Naive B cell (primary cell): ENCODE measurements at regions not wholly inside any gene's neighbourhood (a gene's known extent, or its start where the extent isn't known, plus 50 kb on each side); places are given as distances from the start of the nearest gene placed in this dataset.
"Not testable (repeated sequence)": the region's sequence is repeated elsewhere in the genome, so short reads cannot be mapped to it uniquely, and the experiment has no call there.

Experiments used
- ATAC-seq, 2 donors: fragments of 150-1000 bp; cut with Tn5 transposase; 2 replicates each; pipeline ENCODE4 v1.10.0; 2021; ENCODE audit warnings: low read depth in 2 of 2, mild to moderate bottlenecking in 2 of 2, moderate library complexity in 2 of 2
- DNase-seq: peaks from one replicate; pipeline ENCODE4 v3.0.0; 2022
- H3K27ac Mint-ChIP-seq, 6 donors: one replicate each; pipeline ENCODE4 v1.8.0; 2020 to 2022; ENCODE audit warnings: mild to moderate bottlenecking in 6 of 6, mixed read lengths in 6 of 6, moderate library complexity in 5 of 6, inconsistent platforms in 2 of 6
- H3K27me3 Mint-ChIP-seq, 3 donors: one replicate each; pipeline ENCODE4 v1.8.0; 2021 to 2022; ENCODE audit warnings: mixed read lengths in 3 of 3, mild to moderate bottlenecking in 1 of 3
- H3K36me3 Mint-ChIP-seq, 2 donors: one replicate each; pipeline ENCODE4 v1.8.0; 2020 to 2022; ENCODE audit warnings: mixed read lengths in 2 of 2, inconsistent platforms in 1 of 2, mild to moderate bottlenecking in 1 of 2
- H3K4me1 Mint-ChIP-seq, 3 donors: one replicate each; pipeline ENCODE4 v1.8.0; 2020 to 2022; ENCODE audit warnings: mixed read lengths in 3 of 3, inconsistent platforms in 1 of 3, mild to moderate bottlenecking in 1 of 3, moderate library complexity in 1 of 3
- H3K4me3 Mint-ChIP-seq, 8 donors: one replicate each; pipeline ENCODE4 v1.8.0; 2020 to 2022; ENCODE audit warnings: mild to moderate bottlenecking in 8 of 8, mixed read lengths in 8 of 8, moderate library complexity in 8 of 8, inconsistent platforms in 2 of 8
- H3K9me3 Mint-ChIP-seq, 7 donors: one replicate each; pipeline ENCODE4 v1.8.0; 2020 to 2022; ENCODE audit warnings: mixed read lengths in 7 of 7, mild to moderate bottlenecking in 5 of 7, inconsistent platforms in 2 of 7, moderate library complexity in 1 of 7

- Mint-ChIP-seq H3K36me3 (no peaks in the 10 kb centered on the region), H3K4me3 (no peak overlapping the region), H3K4me1 (peaks cover 0 to 4% (median 2%) of the 10 kb centered on the region in 3 donors), H3K27me3 (peaks cover 0 to 28% (median 0%) of the 10 kb centered on the region in 3 donors), H3K9me3 (no peaks in the 10 kb centered on the region), H3K27ac (no peak overlapping the region)
- ATAC-seq (no peak), DNase-seq (no peak)
These were observed 82.8 kb downstream of the IGLL1 start for GRCh38 chr22:23497016-23497885.

- ATAC-seq (no peak), DNase-seq (no peak)
- Mint-ChIP-seq H3K27ac (no peak overlapping the region), H3K27me3 (peaks cover 0 to 28% (median 0%) of the 10 kb centered on the region in 3 donors), H3K4me1 (peaks cover 0 to 4% (median 2%) of the 10 kb centered on the region in 3 donors), H3K4me3 (no peak overlapping the region), H3K9me3 (no peaks in the 10 kb centered on the region), H3K36me3 (no peaks in the 10 kb centered on the region)
These were observed 83.7 kb downstream of the IGLL1 start for GRCh38 chr22:23496445-23496833.

- no peak for ATAC-seq
- no peak for DNase-seq
- Mint-ChIP-seq H3K27ac (peak overlapping the region in 1 of 6 donors; percentile 65), H3K4me3 (no peak overlapping the region), H3K4me1 (peaks cover 0 to 4% (median 2%) of the 10 kb centered on the region in 3 donors), H3K27me3 (peaks cover 0 to 28% (median 0%) of the 10 kb centered on the region in 3 donors), H3K9me3 (no peaks in the 10 kb centered on the region), H3K36me3 (no peaks in the 10 kb centered on the region)
These were observed 84.3 kb downstream of the IGLL1 start for GRCh38 chr22:23495614-23496444.

GRCh38 chr22:23494930-23495266 lies 85.2 kb downstream of the IGLL1 start:
- no peak for DNase-seq
- Mint-ChIP-seq H3K27ac (no peak overlapping the region), H3K4me3 (no peak overlapping the region), H3K36me3 (no peaks in the 10 kb centered on the region), H3K27me3 (peaks cover 0 to 23% (median 0%) of the 10 kb centered on the region in 3 donors), H3K4me1 (peaks cover 0 to 4% (median 2%) of the 10 kb centered on the region in 3 donors), H3K9me3 (no peaks in the 10 kb centered on the region)
- ATAC-seq = no peak

- Mint-ChIP-seq H3K27me3 (peaks cover 0 to 7% (median 0%) of the 10 kb centered on the region in 3 donors), H3K9me3 (no peaks in the 10 kb centered on the region), H3K27ac (no peak overlapping the region), H3K4me3 (no peak overlapping the region), H3K4me1 (no peaks in the 10 kb centered on the region), H3K36me3 (no peaks in the 10 kb centered on the region)
- DNase-seq = no peak
- ATAC-seq = no peak
These were observed 94.6 kb downstream of the IGLL1 start for GRCh38 chr22:23485490-23485889.

GRCh38 chr22:23484651-23485050 lies 95.4 kb downstream of the IGLL1 start:
- ATAC-seq (no peak), DNase-seq (no peak)
- Mint-ChIP-seq H3K9me3 (no peaks in the 10 kb centered on the region), H3K27me3 (peaks cover 0 to 7% (median 0%) of the 10 kb centered on the region in 3 donors), H3K27ac (no peak overlapping the region), H3K4me1 (no peaks in the 10 kb centered on the region), H3K4me3 (no peak overlapping the region), H3K36me3 (no peaks in the 10 kb centered on the region)

- peaks cover 0 to 3% (median 0%) of the 10 kb centered on the region in 3 donors for H3K27me3 Mint-ChIP-seq
- H3K4me3 Mint-ChIP-seq = no peak overlapping the region
- no peak overlapping the region for H3K27ac Mint-ChIP-seq
- H3K4me1 Mint-ChIP-seq = no peaks in the 10 kb centered on the region
- ATAC-seq (no peak), DNase-seq (no peak)
- H3K36me3 Mint-ChIP-seq = no peaks in the 10 kb centered on the region
- no peaks in the 10 kb centered on the region for H3K9me3 Mint-ChIP-seq
These were observed 98.7 kb downstream of the IGLL1 start for GRCh38 chr22:23481369-23481768.

- DNase-seq = no peak
- Mint-ChIP-seq H3K27me3 (peaks cover 0 to 3% (median 0%) of the 10 kb centered on the region in 3 donors), H3K27ac (no peak overlapping the region), H3K36me3 (no peaks in the 10 kb centered on the region), H3K4me1 (peaks cover 0 to 6% (median 3%) of the 10 kb centered on the region in 3 donors), H3K4me3 (peak overlapping the region in 1 of 8 donors; percentile 61), H3K9me3 (no peaks in the 10 kb centered on the region)
- no peak for ATAC-seq
These were observed 101.9 kb downstream of the IGLL1 start for GRCh38 chr22:23478175-23478574.

GRCh38 chr22:23474531-23474930 lies 105.6 kb downstream of the IGLL1 start:
- not testable (repeated sequence) for ATAC-seq, H3K36me3 Mint-ChIP-seq, H3K9me3 Mint-ChIP-seq, DNase-seq, H3K4me3 Mint-ChIP-seq, H3K27ac Mint-ChIP-seq, H3K27me3 Mint-ChIP-seq
- H3K4me1 Mint-ChIP-seq = peaks cover 5 to 13% (median 9%) of the 10 kb centered on the region in 3 donors

GRCh38 chr22:23473901-23474300 lies 106.2 kb downstream of the IGLL1 start:
- Mint-ChIP-seq H3K4me3 (no peak overlapping the region), H3K27ac (peak overlapping the region in 3 of 6 donors; percentile 10 to 69 (median 53)), H3K36me3 (no peaks in the 10 kb centered on the region), H3K9me3 (no peaks in the 10 kb centered on the region), H3K4me1 (peaks cover 5 to 13% (median 9%) of the 10 kb centered on the region in 3 donors), H3K27me3 (no peaks in the 10 kb centered on the region)
- no peak for DNase-seq
- ATAC-seq = no peak

- H3K27me3 Mint-ChIP-seq, H3K27ac Mint-ChIP-seq, H3K4me3 Mint-ChIP-seq, H3K36me3 Mint-ChIP-seq, DNase-seq, H3K9me3 Mint-ChIP-seq, ATAC-seq: not testable (repeated sequence)
- H3K4me1 Mint-ChIP-seq = peaks cover 5 to 13% (median 9%) of the 10 kb centered on the region in 3 donors
These were observed 107.7 kb downstream of the IGLL1 start for GRCh38 chr22:23472376-23472775.

GRCh38 chr22:23471698-23472097 lies 108.4 kb downstream of the IGLL1 start:
- Mint-ChIP-seq H3K4me3 (no peak overlapping the region), H3K36me3 (no peaks in the 10 kb centered on the region), H3K27ac (no peak overlapping the region), H3K27me3 (peaks cover 0 to 4% (median 1%) of the 10 kb centered on the region in 3 donors), H3K4me1 (peaks cover 5 to 13% (median 9%) of the 10 kb centered on the region in 3 donors), H3K9me3 (no peaks in the 10 kb centered on the region)
- no peak for ATAC-seq
- no peak for DNase-seq

GRCh38 chr22:23470811-23471389 lies 109.2 kb downstream of the IGLL1 start:
- Mint-ChIP-seq H3K4me1 (peaks cover 5 to 13% (median 9%) of the 10 kb centered on the region in 3 donors), H3K4me3 (no peak overlapping the region), H3K36me3 (no peaks in the 10 kb centered on the region), H3K27ac (no peak overlapping the region), H3K27me3 (peaks cover 0 to 8% (median 5%) of the 10 kb centered on the region in 3 donors), H3K9me3 (no peaks in the 10 kb centered on the region)
- no peak for DNase-seq
- no peak for ATAC-seq
